ENCODE measurements at regions not wholly inside any gene's neighbourhood (a gene's known extent, or its start where the extent isn't known, plus 50 kb on each side); places are given as distances from the start of the nearest gene placed in this dataset.

GRCh38 chr20:39576771-39577170 is 614.6 kb downstream of the DHX35 start:
- DNase-seq (ENCODE audit: low read depth in 1 of 2, low spot score in 1 of 2): no peak
- Histone ChIP-seq H3K4me3 (replicated peaks; ENCODE audit: insufficient read depth, low read length) (no peak overlapping the region), H3K27ac (replicated peaks) (no peak overlapping the region), H3K27me3 (ENCODE audit: insufficient read depth, poor library complexity, severe bottlenecking) (no peaks in the 10 kb centered on the region)
- TF ChIP-seq POLR2AphosphoS5 (IDR thresholded peaks at IDR 0.05; ENCODE audit: low read depth) (no peak), SPI1 (IDR thresholded peaks at IDR 0.05; ENCODE audit: borderline replicate concordance, low read depth) (no peak), REST (IDR thresholded peaks at IDR 0.05; ENCODE audit: insufficient replicate concordance, low read depth) (no peak), GABPA (IDR thresholded peaks at IDR 0.05; ENCODE audit: low read depth) (no peak), CTCF (IDR thresholded peaks at IDR 0.05; ENCODE audit: insufficient read depth, low read length) (no peak)

- Histone ChIP-seq H3K27me3 (ENCODE audit: insufficient read depth, poor library complexity, severe bottlenecking) (no peaks in the 10 kb centered on the region), H3K4me3 (replicated peaks; ENCODE audit: insufficient read depth, low read length) (no peak overlapping the region), H3K27ac (replicated peaks) (no peak overlapping the region)
- no peak for TF ChIP-seq CTCF (IDR thresholded peaks at IDR 0.05; ENCODE audit: insufficient read depth, low read length)
- TF ChIP-seq REST (IDR thresholded peaks at IDR 0.05; ENCODE audit: insufficient replicate concordance, low read depth): no peak
- no peak for TF ChIP-seq POLR2AphosphoS5 (IDR thresholded peaks at IDR 0.05; ENCODE audit: low read depth)
- TF ChIP-seq GABPA (IDR thresholded peaks at IDR 0.05; ENCODE audit: low read depth): no peak
- no peak for TF ChIP-seq SPI1 (IDR thresholded peaks at IDR 0.05; ENCODE audit: borderline replicate concordance, low read depth)
- no peak for DNase-seq (ENCODE audit: low read depth in 1 of 2, low spot score in 1 of 2)
Observed at GRCh38 chr20:39574061-39574460, 611.9 kb downstream of the DHX35 start.

GRCh38 chr20:39571171-39571570 is 609.0 kb downstream of the DHX35 start:
- no peak overlapping the region for H3K4me3 ChIP-seq (replicated peaks; ENCODE audit: insufficient read depth, low read length)
- no peak overlapping the region for H3K27ac ChIP-seq (replicated peaks)
- H3K27me3 ChIP-seq (ENCODE audit: insufficient read depth, poor library complexity, severe bottlenecking): peaks cover 2% of the 10 kb centered on the region
- no peak for DNase-seq (ENCODE audit: low read depth in 1 of 2, low spot score in 1 of 2)
- no peak for TF ChIP-seq GABPA (IDR thresholded peaks at IDR 0.05; ENCODE audit: low read depth)
- TF ChIP-seq REST (IDR thresholded peaks at IDR 0.05; ENCODE audit: insufficient replicate concordance, low read depth): no peak
- no peak for TF ChIP-seq POLR2AphosphoS5 (IDR thresholded peaks at IDR 0.05; ENCODE audit: low read depth)
- no peak for TF ChIP-seq SPI1 (IDR thresholded peaks at IDR 0.05; ENCODE audit: borderline replicate concordance, low read depth)
- no peak for TF ChIP-seq CTCF (IDR thresholded peaks at IDR 0.05; ENCODE audit: insufficient read depth, low read length)
